Liver (tissue), 2 donors: ENCODE measurements at regions not wholly inside any gene's neighbourhood (a gene's known extent, or its start where the extent isn't known, plus 50 kb on each side); places are given as distances from the start of the nearest gene placed in this dataset.

Experiments
- GABPA ChIP-seq, 2 donors: IDR thresholded peaks in 1 of 2; conservative IDR thresholded peaks in 1 of 2; 2 replicates each; pipeline ENCODE4 v1.6.1; 2016; ENCODE audit warnings: antibody characterized with exemption in 2 of 2, mild to moderate bottlenecking in 1 of 2, moderate library complexity in 1 of 2
- RAD21 ChIP-seq, 2 donors: IDR thresholded peaks; 2 replicates each; pipeline ENCODE4 v1.6.1; 2016; ENCODE audit warnings: antibody characterized with exemption in 2 of 2, mild to moderate bottlenecking in 2 of 2
- REST ChIP-seq: IDR thresholded peaks from 2 replicates; pipeline ENCODE4 v1.6.1; 2016; ENCODE audit warnings: antibody characterized with exemption, mild to moderate bottlenecking
- TF ChIP-seq, protein P1 (sequence below): IDR thresholded peaks from 2 replicates; pipeline ENCODE4 v1.6.1; 2016; ENCODE audit warnings: antibody characterized with exemption
- donor health status: healthy.

- TF ChIP-seq GABPA (IDR thresholded peaks at IDR 0.05 in 1 of 2, conservative IDR thresholded peaks at IDR 0.05 in 1 of 2): no peak
- no peak for TF ChIP-seq REST
- TF ChIP-seq, protein P1, sequence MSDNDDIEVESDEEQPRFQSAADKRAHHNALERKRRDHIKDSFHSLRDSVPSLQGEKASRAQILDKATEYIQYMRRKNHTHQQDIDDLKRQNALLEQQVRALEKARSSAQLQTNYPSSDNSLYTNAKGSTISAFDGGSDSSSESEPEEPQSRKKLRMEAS: peak; percentile 6
- no peak for TF ChIP-seq RAD21 (IDR thresholded peaks at IDR 0.05)
These were observed 105.8 kb upstream of the SLC5A12 start for GRCh38 chr11:26827567-26828081.
